ENCODE measurements at regions not wholly inside any gene's neighbourhood (a gene's known extent, or its start where the extent isn't known, plus 50 kb on each side); places are given as distances from the start of the nearest gene placed in this dataset.

DNA sequence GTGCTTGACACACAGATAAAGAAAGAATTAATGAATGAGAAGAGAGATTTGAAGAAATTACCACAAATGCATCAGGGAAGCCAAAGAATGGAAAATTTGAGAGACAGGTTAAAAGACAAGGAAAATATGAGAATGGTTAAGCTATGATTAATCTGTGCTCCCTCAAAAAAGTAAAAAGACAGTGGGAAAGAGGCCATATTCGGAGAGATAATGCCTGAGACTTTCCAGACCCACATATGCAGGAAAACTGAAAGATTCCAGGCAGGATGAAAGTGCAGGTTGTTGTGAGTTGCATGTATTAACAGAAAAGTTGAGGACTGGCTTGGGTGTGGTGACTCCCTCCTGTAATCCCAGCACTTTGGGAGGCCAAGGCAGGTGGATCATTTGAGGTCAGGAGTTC lies 302.3 kb downstream of the UACA start:
- no peaks in the 10 kb centered on the region for H3K36me3 Mint-ChIP-seq (ENCODE audit: insufficient read depth)
- no peak overlapping the region for H3K4me3 Mint-ChIP-seq (ENCODE audit: low read depth)
- H3K4me1 Mint-ChIP-seq (ENCODE audit: low read depth), result no peaks in the 10 kb centered on the region
- no peak for DNase-seq (ENCODE audit: low spot score, unreplicated experiment)
- H3K9me3 Mint-ChIP-seq (ENCODE audit: low read depth), result peaks cover 3% of the 10 kb centered on the region
- no peak for TF ChIP-seq CTCF (IDR thresholded peaks at IDR 0.05; ENCODE audit: unreplicated experiment)
- no peak overlapping the region for H3K27ac Mint-ChIP-seq
- H3K27me3 Mint-ChIP-seq, result peaks cover 50% of the 10 kb centered on the region

DNA sequence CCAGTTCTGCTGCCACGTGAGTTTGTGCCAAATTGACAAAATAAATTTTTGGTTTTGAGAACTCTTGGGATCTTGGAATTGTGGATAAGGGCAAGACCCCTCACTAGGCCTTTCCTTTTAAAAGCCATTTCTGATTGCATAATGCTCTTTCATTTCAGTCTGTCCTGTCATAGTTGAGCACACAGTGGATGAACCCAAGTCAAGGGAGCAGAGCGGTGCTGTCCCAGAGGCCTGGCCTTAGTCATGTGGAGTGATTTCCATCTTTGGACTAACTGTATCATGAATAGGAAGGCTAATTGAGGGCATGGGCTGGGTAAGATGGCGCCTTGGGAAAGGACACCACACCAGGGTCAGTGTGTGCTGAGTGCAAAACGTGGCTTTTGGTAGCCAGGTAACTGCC lies 304.0 kb downstream of the UACA start:
- H3K27ac Mint-ChIP-seq, result no peak overlapping the region
- peaks cover 34% of the 10 kb centered on the region for H3K27me3 Mint-ChIP-seq
- TF ChIP-seq CTCF (IDR thresholded peaks at IDR 0.05; ENCODE audit: unreplicated experiment), result no peak
- no peak for DNase-seq (ENCODE audit: low spot score, unreplicated experiment)
- H3K9me3 Mint-ChIP-seq (ENCODE audit: low read depth), result peaks cover 3% of the 10 kb centered on the region
- no peaks in the 10 kb centered on the region for H3K36me3 Mint-ChIP-seq (ENCODE audit: insufficient read depth)
- no peaks in the 10 kb centered on the region for H3K4me1 Mint-ChIP-seq (ENCODE audit: low read depth)
- no peak overlapping the region for H3K4me3 Mint-ChIP-seq (ENCODE audit: low read depth)

- no peak overlapping the region for H3K27ac Mint-ChIP-seq
- no peak for TF ChIP-seq CTCF (IDR thresholded peaks at IDR 0.05; ENCODE audit: unreplicated experiment)
- H3K27me3 Mint-ChIP-seq, result peaks cover 34% of the 10 kb centered on the region
- H3K36me3 Mint-ChIP-seq (ENCODE audit: insufficient read depth), result no peaks in the 10 kb centered on the region
- no peak for DNase-seq (ENCODE audit: low spot score, unreplicated experiment)
- H3K9me3 Mint-ChIP-seq (ENCODE audit: low read depth), result no peaks in the 10 kb centered on the region
- H3K4me1 Mint-ChIP-seq (ENCODE audit: low read depth), result no peaks in the 10 kb centered on the region
- no peak overlapping the region for H3K4me3 Mint-ChIP-seq (ENCODE audit: low read depth)
Measured at GRCh38 chr15:70453766-70454165, 309.6 kb downstream of the UACA start.

- DNase-seq (ENCODE audit: low spot score, unreplicated experiment), result no peak
- no peak overlapping the region for H3K27ac Mint-ChIP-seq
- no peaks in the 10 kb centered on the region for H3K36me3 Mint-ChIP-seq (ENCODE audit: insufficient read depth)
- H3K4me3 Mint-ChIP-seq (ENCODE audit: low read depth), result no peak overlapping the region
- no peaks in the 10 kb centered on the region for H3K4me1 Mint-ChIP-seq (ENCODE audit: low read depth)
- no peaks in the 10 kb centered on the region for H3K9me3 Mint-ChIP-seq (ENCODE audit: low read depth)
- no peak for TF ChIP-seq CTCF (IDR thresholded peaks at IDR 0.05; ENCODE audit: unreplicated experiment)
- peaks cover 37% of the 10 kb centered on the region for H3K27me3 Mint-ChIP-seq
Measured at GRCh38 chr15:70453238-70453637, 310.1 kb downstream of the UACA start.

GRCh38 chr15:70451821-70452653 lies 311.3 kb downstream of the UACA start:
- Mint-ChIP-seq H3K4me3 (ENCODE audit: low read depth) (no peak overlapping the region), H3K9me3 (ENCODE audit: low read depth) (no peaks in the 10 kb centered on the region), H3K27me3 (peaks cover 48% of the 10 kb centered on the region), H3K27ac (no peak overlapping the region), H3K36me3 (ENCODE audit: insufficient read depth) (no peaks in the 10 kb centered on the region), H3K4me1 (ENCODE audit: low read depth) (no peaks in the 10 kb centered on the region)
- peak; percentile 27 for DNase-seq (ENCODE audit: low spot score, unreplicated experiment)
- TF ChIP-seq CTCF (IDR thresholded peaks at IDR 0.05; ENCODE audit: unreplicated experiment), result no peak

Data from progenitor cell of endocrine pancreas (in vitro differentiated cells).